Left lung (tissue), 4 donors: ENCODE measurements at regions not wholly inside any gene's neighbourhood (a gene's known extent, or its start where the extent isn't known, plus 50 kb on each side); places are given as distances from the start of the nearest gene placed in this dataset.

Source experiments
- ATAC-seq: fragments of 200-7000 bp; cut with Tn5 transposase; one replicate; pipeline ENCODE4 v1.9.1; 2020; ENCODE audit warnings: moderate library complexity
- DNase-seq, 4 donors: peaks; one replicate each; pipeline ENCODE4 v3.0.0-alpha.2; 2013 to 2020
- H3K27ac ChIP-seq, 2 donors: fragments of 200-600 bp; sonication (generic) in 1 of 2; one replicate each; pipeline versions ENCODE4 v1.5.0 to v1.8.0; 2020 to 2021
- H3K27me3 ChIP-seq, 2 donors: fragments of 200-600 bp; sonication (generic) in 1 of 2; one replicate each; pipeline versions ENCODE4 v1.5.0 to v1.8.0; 2020 to 2021
- H3K36me3 ChIP-seq, 2 donors: fragments of 200-600 bp; sonication (generic) in 1 of 2; one replicate each; pipeline versions ENCODE4 v1.5.0 to v1.8.0; 2020 to 2021
- H3K4me1 ChIP-seq, 2 donors: fragments of 200-600 bp; one replicate each; pipeline ENCODE4 v1.8.0; 2021
- H3K4me3 ChIP-seq, 2 donors: fragments of 200-600 bp; sonication (generic) in 1 of 2; one replicate each; pipeline versions ENCODE4 v1.5.0 to v1.8.0; 2020 to 2021; ENCODE audit warnings: mild to moderate bottlenecking in 1 of 2
- H3K9me3 ChIP-seq, 2 donors: fragments of 200-600 bp; sonication (generic) in 1 of 2; one replicate each; pipeline versions ENCODE4 v1.5.0 to v1.8.0; 2020 to 2021
- CTCF ChIP-seq, 2 donors: fragments of 200-600 bp; sonication (generic) in 1 of 2; IDR thresholded peaks; one replicate each; pipeline versions ENCODE4 v1.5.0 to v1.8.0; 2021; ENCODE audit warnings: antibody characterized with exemption in 2 of 2
- intact Hi-C, 2 donors: fragments of 100-400 bp; cut with DNase I; formaldehyde crosslinking; loops; one replicate each; pipeline versions ENCODE4 v1.11.2 to v1.14.2; 2022
- donor health status: DM: no; HTN: yes; CAD: no.
- donor health status: DM: no; HTN: no; CAD: no.

GRCh38 chr5:105905392-105905791 is 1765.3 kb downstream of the EFNA5 start:
- no peaks in the 10 kb centered on the region for H3K9me3 ChIP-seq
- H3K4me1 ChIP-seq = no peaks in the 10 kb centered on the region
- DNase-seq (no peak), ATAC-seq (no peak)
- intact Hi-C loops = no loop called here
- H3K27me3 ChIP-seq = no peaks in the 10 kb centered on the region
- H3K36me3 ChIP-seq = no peaks in the 10 kb centered on the region
- H3K27ac ChIP-seq = no peak overlapping the region
- H3K4me3 ChIP-seq = no peak overlapping the region
- TF ChIP-seq CTCF (IDR thresholded peaks at IDR 0.05) = no peak

GRCh38 chr5:105903069-105903468 is 1767.7 kb downstream of the EFNA5 start:
- H3K4me3 ChIP-seq = no peak overlapping the region
- no peaks in the 10 kb centered on the region for H3K4me1 ChIP-seq
- ATAC-seq = no peak
- no peaks in the 10 kb centered on the region for H3K9me3 ChIP-seq
- intact Hi-C loops = no loop called here
- TF ChIP-seq CTCF (IDR thresholded peaks at IDR 0.05) = no peak
- DNase-seq = peak in 2 of 4 donors; percentile 24 to 27
- H3K27ac ChIP-seq = no peak overlapping the region
- H3K27me3 ChIP-seq = no peaks in the 10 kb centered on the region
- H3K36me3 ChIP-seq = no peaks in the 10 kb centered on the region

GRCh38 chr5:105899726-105900125 is 1771.0 kb downstream of the EFNA5 start:
- ATAC-seq (no peak), DNase-seq (no peak)
- TF ChIP-seq CTCF (IDR thresholded peaks at IDR 0.05) = no peak
- no peak overlapping the region for H3K4me3 ChIP-seq
- H3K27ac ChIP-seq = no peak overlapping the region
- H3K9me3 ChIP-seq = no peaks in the 10 kb centered on the region
- H3K36me3 ChIP-seq = no peaks in the 10 kb centered on the region
- intact Hi-C loops = no loop called here
- no peaks in the 10 kb centered on the region for H3K27me3 ChIP-seq
- H3K4me1 ChIP-seq = no peaks in the 10 kb centered on the region

- Histone ChIP-seq H3K9me3 (no peaks in the 10 kb centered on the region), H3K27me3 (no peaks in the 10 kb centered on the region), H3K4me3 (no peak overlapping the region), H3K4me1 (no peaks in the 10 kb centered on the region), H3K36me3 (no peaks in the 10 kb centered on the region), H3K27ac (no peak overlapping the region)
- ATAC-seq (no peak), DNase-seq (no peak)
- intact Hi-C loops = no loop called here
- TF ChIP-seq CTCF (IDR thresholded peaks at IDR 0.05) = no peak
Observed at GRCh38 chr5:105898183-105898582, 1772.6 kb downstream of the EFNA5 start.

GRCh38 chr5:105885266-105885665 is 1785.5 kb downstream of the EFNA5 start:
- Histone ChIP-seq H3K36me3 (no peaks in the 10 kb centered on the region), H3K27ac (no peak overlapping the region), H3K4me1 (no peaks in the 10 kb centered on the region), H3K27me3 (no peaks in the 10 kb centered on the region), H3K4me3 (no peak overlapping the region), H3K9me3 (no peaks in the 10 kb centered on the region)
- DNase-seq (no peak), ATAC-seq (no peak)
- intact Hi-C loops = no loop called here
- no peak for TF ChIP-seq CTCF (IDR thresholded peaks at IDR 0.05)
